Skeletal muscle satellite cell (primary cell): ENCODE measurements at regions not wholly inside any gene's neighbourhood (a gene's known extent, or its start where the extent isn't known, plus 50 kb on each side); places are given as distances from the start of the nearest gene placed in this dataset.
"Not testable (repeated sequence)": the region's sequence is repeated elsewhere in the genome, so short reads cannot be mapped to it uniquely, and the experiment has no call there.

Experiments used
- H3K27me3 ChIP-seq: 2 replicates; pipeline ENCODE4 v1.7.0; 2013; ENCODE audit warnings: low read length; ENCODE audit not compliant: control insufficient read depth, insufficient read depth
- H3K36me3 ChIP-seq: 2 replicates; pipeline ENCODE4 v1.7.0; 2013; ENCODE audit warnings: mild to moderate bottlenecking, control low read depth, low read length; ENCODE audit not compliant: insufficient read depth
- H3K4me1 ChIP-seq: 2 replicates; pipeline ENCODE4 v1.7.0; 2013; ENCODE audit warnings: low read length; ENCODE audit not compliant: control insufficient read depth, insufficient read depth
- H3K4me2 ChIP-seq: 2 replicates; pipeline ENCODE4 v1.7.0; 2013; ENCODE audit warnings: mild to moderate bottlenecking, low read length
- H3K4me3 ChIP-seq: 2 replicates; pipeline ENCODE4 v1.7.0; 2013; ENCODE audit warnings: low read length
- H3K9ac ChIP-seq: 2 replicates; pipeline ENCODE4 v1.7.0; 2013; ENCODE audit warnings: mild to moderate bottlenecking, low read depth, low read length, moderate library complexity
- H3K9me3 ChIP-seq: replicated peaks from 2 replicates; pipeline ENCODE4 v1.7.0; 2013; ENCODE audit warnings: mild to moderate bottlenecking, control low read depth, low read length

DNA sequence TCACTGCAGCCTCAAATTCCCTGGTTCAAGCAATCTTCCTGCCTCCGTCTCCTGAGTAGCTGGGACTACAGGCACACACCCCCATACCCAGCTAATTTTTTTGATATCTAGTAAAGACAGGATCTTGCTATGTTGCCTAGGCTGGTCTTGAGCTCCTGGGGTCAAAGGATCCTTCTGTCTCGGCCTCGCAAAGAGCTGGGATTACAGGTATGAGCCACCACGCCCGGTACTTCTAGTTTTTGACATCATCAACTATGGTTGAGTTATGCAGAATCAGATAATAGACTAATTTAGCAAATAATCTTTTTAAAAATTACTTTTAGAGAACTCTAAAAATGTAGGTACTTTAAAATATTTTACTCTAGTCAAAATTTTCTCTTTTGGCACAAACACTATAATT is 166.2 kb downstream of the SOX4 start:
- Histone ChIP-seq H3K4me1 (peaks cover 8% of the 10 kb centered on the region), H3K27me3 (no peaks in the 10 kb centered on the region), H3K4me3 (no peak overlapping the region), H3K9me3 (no peaks in the 10 kb centered on the region), H3K4me2 (no peak overlapping the region), H3K9ac (no peak overlapping the region), H3K36me3 (no peaks in the 10 kb centered on the region)

DNA sequence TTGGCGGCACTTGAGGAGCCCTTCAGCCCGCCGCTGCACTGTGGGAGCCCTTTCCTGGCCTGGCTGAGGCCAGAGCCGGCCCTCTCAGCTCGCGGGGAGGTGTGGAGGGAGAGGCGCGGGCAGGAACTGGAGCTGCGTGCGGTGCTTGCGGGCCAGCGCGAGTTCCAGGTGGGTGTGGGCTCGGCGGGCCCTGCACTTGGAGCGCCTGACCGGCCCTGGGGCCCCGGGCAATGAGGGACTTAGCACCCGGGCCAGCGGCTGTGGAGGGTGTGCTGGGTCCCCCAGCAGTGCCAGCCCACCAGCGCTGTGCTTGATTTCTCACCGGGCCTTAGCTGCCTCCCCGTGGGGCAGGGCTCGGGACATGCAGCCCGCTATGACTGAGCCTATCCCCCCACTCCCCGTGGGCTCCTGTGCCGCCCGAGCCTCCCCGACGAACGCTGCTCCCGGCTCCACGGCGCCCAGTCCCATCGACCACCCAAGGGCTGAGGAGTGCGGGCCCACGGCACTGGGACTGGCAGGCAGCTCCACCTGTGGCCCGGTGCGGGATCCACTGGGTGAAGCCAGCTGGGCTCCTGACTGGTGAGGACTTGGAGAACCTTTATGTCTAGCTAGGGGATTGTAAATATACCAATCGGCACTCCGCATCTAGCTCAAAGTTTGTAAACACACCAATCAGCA is 167.6 kb downstream of the SOX4 start:
- H3K9me3 ChIP-seq, H3K36me3 ChIP-seq, H3K4me1 ChIP-seq, H3K27me3 ChIP-seq, H3K4me2 ChIP-seq, H3K4me3 ChIP-seq, H3K9ac ChIP-seq: not testable (repeated sequence)

DNA sequence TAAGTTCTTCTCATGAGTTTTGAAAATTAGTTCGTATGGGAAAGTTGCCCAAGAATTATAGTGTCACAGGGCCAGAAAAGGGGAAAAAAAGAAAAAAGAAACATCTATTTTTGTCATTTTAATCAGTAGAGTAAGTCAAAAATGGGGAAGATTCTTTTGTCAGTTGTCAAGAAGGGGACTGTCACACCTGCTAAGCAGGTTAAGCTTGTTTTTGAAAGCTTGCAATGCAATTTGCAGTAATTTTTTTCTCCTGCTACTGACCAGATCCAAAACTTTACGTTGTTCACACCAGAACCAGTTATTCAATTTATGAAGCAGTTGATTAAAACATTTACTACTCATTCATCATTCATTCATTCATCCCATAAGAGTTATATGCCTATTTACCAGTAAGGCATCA is 171.4 kb downstream of the SOX4 start:
- no peaks in the 10 kb centered on the region for H3K27me3 ChIP-seq
- no peak overlapping the region for H3K9ac ChIP-seq
- H3K4me1 ChIP-seq, result peaks cover 27% of the 10 kb centered on the region
- no peaks in the 10 kb centered on the region for H3K9me3 ChIP-seq
- H3K4me3 ChIP-seq, result no peak overlapping the region
- no peak overlapping the region for H3K4me2 ChIP-seq
- no peaks in the 10 kb centered on the region for H3K36me3 ChIP-seq

- no peaks in the 10 kb centered on the region for H3K9me3 ChIP-seq
- H3K9ac ChIP-seq, result peak overlapping the region; percentile 57
- no peaks in the 10 kb centered on the region for H3K27me3 ChIP-seq
- H3K4me3 ChIP-seq, result peak overlapping the region; percentile 1
- peaks cover 30% of the 10 kb centered on the region for H3K4me1 ChIP-seq
- H3K36me3 ChIP-seq, result no peaks in the 10 kb centered on the region
- H3K4me2 ChIP-seq, result peak overlapping the region; percentile 29
These were observed 174.5 kb downstream of the SOX4 start for GRCh38 chr6:21767891-21768648.

DNA sequence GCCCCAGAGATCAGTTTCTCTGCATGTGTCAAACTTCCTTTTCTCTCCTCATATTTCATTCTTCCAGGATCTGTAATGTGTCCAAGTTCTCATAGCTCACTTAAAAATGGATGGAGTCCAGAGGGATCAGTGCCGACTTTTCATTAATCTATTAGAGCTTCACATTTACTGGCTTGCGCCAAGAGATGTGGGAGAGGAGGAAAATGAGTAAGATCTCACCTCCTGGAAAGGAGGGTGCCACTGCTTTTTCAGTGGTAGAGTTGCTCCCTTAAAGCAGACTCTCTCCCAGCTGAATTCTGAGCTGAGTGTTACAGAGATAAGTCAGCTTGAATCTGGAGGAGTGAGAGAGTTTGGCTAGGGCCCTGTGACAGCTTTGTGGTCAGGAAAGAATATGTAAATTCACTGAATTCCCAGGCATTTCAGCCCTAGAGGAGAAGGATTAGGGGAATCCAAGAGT is 175.9 kb downstream of the SOX4 start:
- Histone ChIP-seq H3K36me3 (no peaks in the 10 kb centered on the region), H3K4me3 (peak overlapping the region; percentile 21), H3K9me3 (no peaks in the 10 kb centered on the region), H3K4me2 (peak overlapping the region; percentile 71), H3K27me3 (no peaks in the 10 kb centered on the region), H3K4me1 (peaks cover 30% of the 10 kb centered on the region), H3K9ac (peak overlapping the region; percentile 57)

- Histone ChIP-seq H3K4me3 (no peak overlapping the region), H3K36me3 (no peaks in the 10 kb centered on the region), H3K9me3 (no peaks in the 10 kb centered on the region), H3K4me1 (peaks cover 30% of the 10 kb centered on the region), H3K27me3 (no peaks in the 10 kb centered on the region), H3K9ac (peak overlapping the region; percentile 57), H3K4me2 (peak overlapping the region; percentile 71)
These were observed 176.4 kb downstream of the SOX4 start for GRCh38 chr6:21769968-21770367.

GRCh38 chr6:21771626-21772320 is 178.2 kb downstream of the SOX4 start:
- Histone ChIP-seq H3K27me3 (no peaks in the 10 kb centered on the region), H3K4me3 (no peak overlapping the region), H3K36me3 (no peaks in the 10 kb centered on the region), H3K9me3 (no peaks in the 10 kb centered on the region), H3K4me1 (peaks cover 30% of the 10 kb centered on the region), H3K9ac (no peak overlapping the region), H3K4me2 (no peak overlapping the region)

GRCh38 chr6:21772477-21772876 is 178.9 kb downstream of the SOX4 start:
- H3K9ac ChIP-seq, result no peak overlapping the region
- H3K27me3 ChIP-seq, result no peaks in the 10 kb centered on the region
- H3K36me3 ChIP-seq, result no peaks in the 10 kb centered on the region
- no peak overlapping the region for H3K4me3 ChIP-seq
- peaks cover 26% of the 10 kb centered on the region for H3K4me1 ChIP-seq
- H3K9me3 ChIP-seq, result no peaks in the 10 kb centered on the region
- no peak overlapping the region for H3K4me2 ChIP-seq

GRCh38 chr6:21772884-21773575 is 179.5 kb downstream of the SOX4 start:
- no peaks in the 10 kb centered on the region for H3K36me3 ChIP-seq
- H3K4me3 ChIP-seq, result no peak overlapping the region
- no peak overlapping the region for H3K4me2 ChIP-seq
- no peaks in the 10 kb centered on the region for H3K27me3 ChIP-seq
- peaks cover 21% of the 10 kb centered on the region for H3K4me1 ChIP-seq
- H3K9ac ChIP-seq, result no peak overlapping the region
- H3K9me3 ChIP-seq, result no peaks in the 10 kb centered on the region

- H3K4me2 ChIP-seq, result no peak overlapping the region
- no peaks in the 10 kb centered on the region for H3K36me3 ChIP-seq
- H3K27me3 ChIP-seq, result no peaks in the 10 kb centered on the region
- peaks cover 17% of the 10 kb centered on the region for H3K4me1 ChIP-seq
- no peak overlapping the region for H3K4me3 ChIP-seq
- no peaks in the 10 kb centered on the region for H3K9me3 ChIP-seq
- H3K9ac ChIP-seq, result no peak overlapping the region
These were observed 180.0 kb downstream of the SOX4 start for GRCh38 chr6:21773576-21773968.

DNA sequence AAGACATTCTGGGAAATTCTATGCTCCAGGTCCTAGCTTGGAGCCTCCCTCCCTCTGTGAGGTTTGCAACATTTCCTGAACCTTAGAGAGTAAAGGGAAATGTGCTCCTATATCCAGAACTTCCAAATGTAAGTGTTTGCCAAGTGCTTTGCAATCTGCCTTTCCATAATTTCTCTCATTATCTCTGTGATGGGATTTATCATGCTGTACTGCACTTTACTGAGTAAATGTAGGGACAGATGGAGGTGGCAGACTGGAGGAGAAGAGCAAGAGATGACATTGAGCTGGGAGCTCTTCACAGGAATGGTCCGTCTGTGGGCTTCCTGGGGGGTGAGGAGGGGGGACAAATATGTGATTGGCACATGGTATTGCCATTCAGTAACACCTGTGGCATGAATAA is 184.3 kb downstream of the SOX4 start:
- H3K27me3 ChIP-seq, result no peaks in the 10 kb centered on the region

More for the DNA sequence above, 184.3 kb downstream of the SOX4 start:
- Histone ChIP-seq H3K4me3 (no peak overlapping the region), H3K4me2 (no peak overlapping the region), H3K9ac (no peak overlapping the region), H3K9me3 (no peaks in the 10 kb centered on the region), H3K36me3 (no peaks in the 10 kb centered on the region), H3K4me1 (no peaks in the 10 kb centered on the region)
